WTC11 (cell line): ENCODE measurements at regions not wholly inside any gene's neighbourhood (a gene's known extent, or its start where the extent isn't known, plus 50 kb on each side); places are given as distances from the start of the nearest gene placed in this dataset.

Experiments used
- ATAC-seq: fragments of 200-7000 bp; cut with Tn5 transposase; 2 replicates; pipeline ENCODE4 v1.10.0; 2021; ENCODE audit warnings: mild to moderate bottlenecking, moderate library complexity
- CTCF ChIA-PET: fragments of 300-600 bp; sonication (Branson Sonifier 250); formaldehyde crosslinking; loops from one replicate; lab custom pipeline; 2021; ENCODE audit warnings: antibody characterized with exemption; lab: Charles Lee
- POLR2A ChIA-PET: fragments of 350-600 bp; sonication (Branson Sonifier 250); formaldehyde crosslinking; loops from one replicate; lab custom pipeline; 2021; ENCODE audit warnings: antibody characterized with exemption; lab: Charles Lee
- DNase-seq: peaks from one replicate; pipeline ENCODE4 v3.0.0; 2021; ENCODE audit warnings: low spot score
- H3K27ac Mint-ChIP-seq: 2 replicates; pipeline ENCODE4 v1.8.0; 2021; ENCODE audit warnings: mixed read lengths
- H3K27me3 Mint-ChIP-seq: 2 replicates; pipeline ENCODE4 v1.8.0; 2021; ENCODE audit warnings: low read depth, mild to moderate bottlenecking, moderate library complexity, mixed read lengths
- H3K36me3 Mint-ChIP-seq: 2 replicates; pipeline ENCODE4 v1.8.0; 2021; ENCODE audit warnings: mixed read lengths
- H3K4me1 Mint-ChIP-seq: 2 replicates; pipeline ENCODE4 v1.8.0; 2022; ENCODE audit warnings: mixed read lengths
- H3K4me3 Mint-ChIP-seq: 2 replicates; pipeline ENCODE4 v1.8.0; 2021; ENCODE audit warnings: mild to moderate bottlenecking, moderate library complexity, mixed read lengths
- H3K9me3 Mint-ChIP-seq: 2 replicates; pipeline ENCODE4 v1.8.0; 2021; ENCODE audit warnings: mixed read lengths
- ESRRA ChIP-seq: sonication (generic); formaldehyde crosslinking; IDR thresholded peaks from 2 replicates; pipeline ENCODE4 v1.8.1; 2022; ENCODE audit warnings: mild to moderate bottlenecking, missing genetic modification reagents, borderline replicate concordance
- GTF2I ChIP-seq: fragments of 250-450 bp; sonication (Bioruptor Pico); conservative IDR thresholded peaks from 2 replicates; pipeline ENCODE4 v1.4.0; 2021; ENCODE audit warnings: mild to moderate bottlenecking
- IRF2 ChIP-seq: sonication (generic); formaldehyde crosslinking; IDR thresholded peaks from 2 replicates; pipeline ENCODE4 v1.8.0; 2022; ENCODE audit warnings: low read depth, missing genetic modification reagents, borderline replicate concordance
- KAT7 ChIP-seq: sonication (generic); formaldehyde crosslinking; IDR thresholded peaks from 2 replicates; pipeline ENCODE4 v1.8.1; 2023; ENCODE audit warnings: missing genetic modification reagents, mild to moderate bottlenecking, borderline replicate concordance
- MYBL2 ChIP-seq: sonication (generic); formaldehyde crosslinking; IDR thresholded peaks from 2 replicates; pipeline ENCODE4 v1.8.1; 2023; ENCODE audit warnings: mild to moderate bottlenecking, moderate library complexity, missing genetic modification reagents
- NR1H2 ChIP-seq: sonication (generic); formaldehyde crosslinking; IDR thresholded peaks from 2 replicates; pipeline ENCODE4 v1.9.0; 2021; ENCODE audit warnings: mild to moderate bottlenecking, moderate library complexity, missing genetic modification reagents
- PRRX2 ChIP-seq: fragments of 250-450 bp; sonication (Bioruptor Pico); IDR thresholded peaks from 2 replicates; pipeline ENCODE4 v1.8.0; 2021; ENCODE audit warnings: mild to moderate bottlenecking
- RELA ChIP-seq: sonication (generic); formaldehyde crosslinking; IDR thresholded peaks from 2 replicates; pipeline ENCODE4 v1.8.1; 2022; ENCODE audit warnings: missing genetic modification reagents, mild to moderate bottlenecking, borderline replicate concordance
- RORB ChIP-seq: fragments of 250-450 bp; sonication (Bioruptor Pico); IDR thresholded peaks from 2 replicates; pipeline ENCODE4 v1.9.0; 2021; ENCODE audit warnings: mild to moderate bottlenecking
- TCF7 ChIP-seq: sonication (generic); formaldehyde crosslinking; IDR thresholded peaks from 2 replicates; pipeline ENCODE4 v1.8.0; 2022; ENCODE audit warnings: mild to moderate bottlenecking, low read depth, missing genetic modification reagents, moderate library complexity
- TF ChIP-seq, protein P1 (sequence below): sonication (generic); formaldehyde crosslinking; IDR thresholded peaks from 2 replicates; pipeline ENCODE4 v1.8.1; 2022; ENCODE audit warnings: mild to moderate bottlenecking, missing genetic modification reagents, moderate library complexity, borderline replicate concordance
- TF ChIP-seq, protein P2 (sequence below): sonication (generic); formaldehyde crosslinking; IDR thresholded peaks from 2 replicates; pipeline ENCODE4 v1.8.1; 2023; ENCODE audit warnings: mild to moderate bottlenecking, missing genetic modification reagents
- TF ChIP-seq, protein P3 (sequence below): sonication (generic); formaldehyde crosslinking; IDR thresholded peaks from 2 replicates; pipeline ENCODE4 v1.8.1; 2023; ENCODE audit warnings: mild to moderate bottlenecking, missing genetic modification reagents, moderate library complexity
- TF ChIP-seq, protein P4 (sequence below): sonication (generic); formaldehyde crosslinking; IDR thresholded peaks from 2 replicates; pipeline ENCODE4 v1.8.0; 2022; ENCODE audit warnings: mild to moderate bottlenecking, missing genetic modification reagents
- TF ChIP-seq, protein P5 (sequence below): sonication (generic); formaldehyde crosslinking; IDR thresholded peaks from 2 replicates; pipeline ENCODE4 v1.8.1; 2023; ENCODE audit warnings: mild to moderate bottlenecking, missing genetic modification reagents, borderline replicate concordance
- TF ChIP-seq, protein P6 (sequence below): fragments of 250-450 bp; sonication (Bioruptor Pico); IDR thresholded peaks from 2 replicates; pipeline ENCODE4 v1.8.0; 2021; ENCODE audit warnings: mild to moderate bottlenecking
- TF ChIP-seq, protein P7 (sequence below): fragments of 250-450 bp; sonication (Bioruptor Pico); conservative IDR thresholded peaks from 2 replicates; pipeline ENCODE4 v1.9.0; 2021; ENCODE audit warnings: mild to moderate bottlenecking

DNA sequence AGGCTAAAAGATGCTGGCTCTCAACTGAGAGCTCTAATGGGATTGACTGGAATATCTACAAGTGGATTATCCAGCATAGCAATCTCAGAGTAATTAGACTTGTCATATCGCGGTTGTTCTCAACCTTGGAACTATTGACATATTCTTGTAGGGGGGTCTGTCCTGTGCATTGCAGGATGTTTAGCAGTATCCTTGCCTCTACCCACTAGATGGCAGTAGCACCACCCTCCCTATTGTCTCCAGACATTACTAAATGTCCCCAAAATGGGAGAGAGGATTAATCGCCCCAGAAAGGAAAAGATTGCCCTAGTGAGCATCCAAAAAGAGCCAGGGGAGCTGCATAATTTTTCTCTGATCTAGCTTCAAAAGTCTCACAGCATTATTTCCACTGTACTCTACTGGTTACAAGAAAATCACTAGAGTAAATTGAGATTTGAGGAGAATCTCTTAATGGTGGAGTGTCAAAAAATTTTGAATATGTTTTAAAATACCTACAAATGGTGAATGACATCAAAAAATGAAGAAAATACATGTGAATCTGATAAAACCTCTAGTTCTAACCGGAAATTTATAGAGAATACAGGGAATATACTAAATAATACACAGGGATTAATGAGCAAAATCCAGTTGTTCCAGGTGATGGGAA is 388.2 kb upstream of the AGTR1 start (continued):
- TF ChIP-seq MYBL2 (CRISPR knock-in tag) (no peak), NR1H2 (CRISPR knock-in tag) (no peak)

DNA sequence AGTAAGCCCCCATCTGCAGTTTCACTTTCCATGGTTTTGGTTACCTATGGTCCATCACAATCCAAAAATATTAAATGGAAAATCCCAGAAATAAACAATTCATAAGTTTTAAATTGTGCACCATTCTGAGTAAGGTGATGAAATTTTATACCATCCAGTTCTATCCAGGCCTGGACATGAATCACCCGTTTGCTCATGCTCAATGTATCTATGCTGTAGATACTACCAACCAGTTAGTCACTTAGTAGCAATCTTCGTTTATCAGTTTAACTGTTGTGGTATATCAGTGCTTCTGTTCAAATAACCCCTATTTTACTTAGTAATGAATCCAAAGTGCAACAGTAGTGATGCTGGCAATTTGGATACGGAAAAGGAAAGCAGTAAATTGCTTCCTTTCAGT is 381.9 kb upstream of the AGTR1 start:
- no peak for TF ChIP-seq GTF2I (CRISPR knock-in tag)
- TF ChIP-seq IRF2 (CRISPR knock-in tag) = no peak
- TF ChIP-seq RORB (CRISPR knock-in tag) = no peak
- no peak for TF ChIP-seq TCF7 (CRISPR knock-in tag)
- no peak for TF ChIP-seq PRRX2
- TF ChIP-seq, protein P1, sequence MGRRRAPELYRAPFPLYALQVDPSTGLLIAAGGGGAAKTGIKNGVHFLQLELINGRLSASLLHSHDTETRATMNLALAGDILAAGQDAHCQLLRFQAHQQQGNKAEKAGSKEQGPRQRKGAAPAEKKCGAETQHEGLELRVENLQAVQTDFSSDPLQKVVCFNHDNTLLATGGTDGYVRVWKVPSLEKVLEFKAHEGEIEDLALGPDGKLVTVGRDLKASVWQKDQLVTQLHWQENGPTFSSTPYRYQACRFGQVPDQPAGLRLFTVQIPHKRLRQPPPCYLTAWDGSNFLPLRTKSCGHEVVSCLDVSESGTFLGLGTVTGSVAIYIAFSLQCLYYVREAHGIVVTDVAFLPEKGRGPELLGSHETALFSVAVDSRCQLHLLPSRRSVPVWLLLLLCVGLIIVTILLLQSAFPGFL (CRISPR knock-in tag) = no peak
- no peak for TF ChIP-seq RELA (CRISPR knock-in tag)
- TF ChIP-seq, protein P2, sequence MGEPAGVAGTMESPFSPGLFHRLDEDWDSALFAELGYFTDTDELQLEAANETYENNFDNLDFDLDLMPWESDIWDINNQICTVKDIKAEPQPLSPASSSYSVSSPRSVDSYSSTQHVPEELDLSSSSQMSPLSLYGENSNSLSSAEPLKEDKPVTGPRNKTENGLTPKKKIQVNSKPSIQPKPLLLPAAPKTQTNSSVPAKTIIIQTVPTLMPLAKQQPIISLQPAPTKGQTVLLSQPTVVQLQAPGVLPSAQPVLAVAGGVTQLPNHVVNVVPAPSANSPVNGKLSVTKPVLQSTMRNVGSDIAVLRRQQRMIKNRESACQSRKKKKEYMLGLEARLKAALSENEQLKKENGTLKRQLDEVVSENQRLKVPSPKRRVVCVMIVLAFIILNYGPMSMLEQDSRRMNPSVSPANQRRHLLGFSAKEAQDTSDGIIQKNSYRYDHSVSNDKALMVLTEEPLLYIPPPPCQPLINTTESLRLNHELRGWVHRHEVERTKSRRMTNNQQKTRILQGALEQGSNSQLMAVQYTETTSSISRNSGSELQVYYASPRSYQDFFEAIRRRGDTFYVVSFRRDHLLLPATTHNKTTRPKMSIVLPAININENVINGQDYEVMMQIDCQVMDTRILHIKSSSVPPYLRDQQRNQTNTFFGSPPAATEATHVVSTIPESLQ (CRISPR knock-in tag) = no peak
- TF ChIP-seq, protein P3, sequence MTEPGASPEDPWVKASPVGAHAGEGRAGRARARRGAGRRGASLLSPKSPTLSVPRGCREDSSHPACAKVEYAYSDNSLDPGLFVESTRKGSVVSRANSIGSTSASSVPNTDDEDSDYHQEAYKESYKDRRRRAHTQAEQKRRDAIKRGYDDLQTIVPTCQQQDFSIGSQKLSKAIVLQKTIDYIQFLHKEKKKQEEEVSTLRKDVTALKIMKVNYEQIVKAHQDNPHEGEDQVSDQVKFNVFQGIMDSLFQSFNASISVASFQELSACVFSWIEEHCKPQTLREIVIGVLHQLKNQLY (CRISPR knock-in tag) = no peak
- TF ChIP-seq, protein P4, sequence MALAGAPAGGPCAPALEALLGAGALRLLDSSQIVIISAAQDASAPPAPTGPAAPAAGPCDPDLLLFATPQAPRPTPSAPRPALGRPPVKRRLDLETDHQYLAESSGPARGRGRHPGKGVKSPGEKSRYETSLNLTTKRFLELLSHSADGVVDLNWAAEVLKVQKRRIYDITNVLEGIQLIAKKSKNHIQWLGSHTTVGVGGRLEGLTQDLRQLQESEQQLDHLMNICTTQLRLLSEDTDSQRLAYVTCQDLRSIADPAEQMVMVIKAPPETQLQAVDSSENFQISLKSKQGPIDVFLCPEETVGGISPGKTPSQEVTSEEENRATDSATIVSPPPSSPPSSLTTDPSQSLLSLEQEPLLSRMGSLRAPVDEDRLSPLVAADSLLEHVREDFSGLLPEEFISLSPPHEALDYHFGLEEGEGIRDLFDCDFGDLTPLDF (CRISPR knock-in tag) = no peak
- TF ChIP-seq, protein P5, sequence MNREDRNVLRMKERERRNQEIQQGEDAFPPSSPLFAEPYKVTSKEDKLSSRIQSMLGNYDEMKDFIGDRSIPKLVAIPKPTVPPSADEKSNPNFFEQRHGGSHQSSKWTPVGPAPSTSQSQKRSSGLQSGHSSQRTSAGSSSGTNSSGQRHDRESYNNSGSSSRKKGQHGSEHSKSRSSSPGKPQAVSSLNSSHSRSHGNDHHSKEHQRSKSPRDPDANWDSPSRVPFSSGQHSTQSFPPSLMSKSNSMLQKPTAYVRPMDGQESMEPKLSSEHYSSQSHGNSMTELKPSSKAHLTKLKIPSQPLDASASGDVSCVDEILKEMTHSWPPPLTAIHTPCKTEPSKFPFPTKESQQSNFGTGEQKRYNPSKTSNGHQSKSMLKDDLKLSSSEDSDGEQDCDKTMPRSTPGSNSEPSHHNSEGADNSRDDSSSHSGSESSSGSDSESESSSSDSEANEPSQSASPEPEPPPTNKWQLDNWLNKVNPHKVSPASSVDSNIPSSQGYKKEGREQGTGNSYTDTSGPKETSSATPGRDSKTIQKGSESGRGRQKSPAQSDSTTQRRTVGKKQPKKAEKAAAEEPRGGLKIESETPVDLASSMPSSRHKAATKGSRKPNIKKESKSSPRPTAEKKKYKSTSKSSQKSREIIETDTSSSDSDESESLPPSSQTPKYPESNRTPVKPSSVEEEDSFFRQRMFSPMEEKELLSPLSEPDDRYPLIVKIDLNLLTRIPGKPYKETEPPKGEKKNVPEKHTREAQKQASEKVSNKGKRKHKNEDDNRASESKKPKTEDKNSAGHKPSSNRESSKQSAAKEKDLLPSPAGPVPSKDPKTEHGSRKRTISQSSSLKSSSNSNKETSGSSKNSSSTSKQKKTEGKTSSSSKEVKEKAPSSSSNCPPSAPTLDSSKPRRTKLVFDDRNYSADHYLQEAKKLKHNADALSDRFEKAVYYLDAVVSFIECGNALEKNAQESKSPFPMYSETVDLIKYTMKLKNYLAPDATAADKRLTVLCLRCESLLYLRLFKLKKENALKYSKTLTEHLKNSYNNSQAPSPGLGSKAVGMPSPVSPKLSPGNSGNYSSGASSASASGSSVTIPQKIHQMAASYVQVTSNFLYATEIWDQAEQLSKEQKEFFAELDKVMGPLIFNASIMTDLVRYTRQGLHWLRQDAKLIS = no peak
- TF ChIP-seq, protein P6, sequence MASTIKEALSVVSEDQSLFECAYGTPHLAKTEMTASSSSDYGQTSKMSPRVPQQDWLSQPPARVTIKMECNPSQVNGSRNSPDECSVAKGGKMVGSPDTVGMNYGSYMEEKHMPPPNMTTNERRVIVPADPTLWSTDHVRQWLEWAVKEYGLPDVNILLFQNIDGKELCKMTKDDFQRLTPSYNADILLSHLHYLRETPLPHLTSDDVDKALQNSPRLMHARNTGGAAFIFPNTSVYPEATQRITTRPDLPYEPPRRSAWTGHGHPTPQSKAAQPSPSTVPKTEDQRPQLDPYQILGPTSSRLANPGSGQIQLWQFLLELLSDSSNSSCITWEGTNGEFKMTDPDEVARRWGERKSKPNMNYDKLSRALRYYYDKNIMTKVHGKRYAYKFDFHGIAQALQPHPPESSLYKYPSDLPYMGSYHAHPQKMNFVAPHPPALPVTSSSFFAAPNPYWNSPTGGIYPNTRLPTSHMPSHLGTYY (CRISPR knock-in tag) = no peak
- TF ChIP-seq ESRRA (CRISPR knock-in tag) = no peak
- no peak for TF ChIP-seq KAT7 (CRISPR knock-in tag)
- TF ChIP-seq, protein P7, sequence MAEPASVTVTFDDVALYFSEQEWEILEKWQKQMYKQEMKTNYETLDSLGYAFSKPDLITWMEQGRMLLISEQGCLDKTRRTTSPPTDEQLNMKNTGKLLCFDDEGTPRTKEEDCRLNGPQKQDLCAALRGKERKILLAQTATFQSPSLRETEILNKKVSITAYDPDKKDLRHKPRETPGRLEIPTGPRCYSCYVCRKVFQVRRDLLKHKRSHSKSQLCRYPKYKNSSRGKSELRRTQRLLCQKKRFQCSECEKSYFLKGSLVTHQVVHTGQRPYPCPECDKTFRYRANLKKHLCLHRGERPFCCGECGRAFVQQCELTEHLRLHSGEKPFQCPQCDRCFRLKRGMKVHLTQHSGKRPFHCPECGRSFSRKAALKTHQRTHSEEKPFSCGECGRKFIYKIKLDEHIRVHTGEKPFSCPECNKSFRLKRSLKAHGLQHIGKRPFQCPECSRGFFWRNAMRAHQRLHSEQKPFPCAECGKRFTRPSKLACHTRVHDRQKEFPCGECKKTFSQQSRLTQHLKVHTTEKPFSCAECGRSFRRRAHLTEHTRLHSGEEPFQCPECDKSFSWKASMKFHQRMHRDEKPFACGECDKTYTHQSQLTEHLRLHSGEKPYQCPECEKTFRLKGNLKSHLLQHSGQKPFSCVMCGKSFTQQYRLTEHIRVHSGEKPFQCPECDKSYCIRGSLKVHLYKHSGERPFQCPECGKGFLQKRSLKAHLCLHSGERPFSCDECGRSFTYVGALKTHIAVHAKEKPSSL (CRISPR knock-in tag) = no peak
- TF ChIP-seq, all 79 proteins: peak for 0
- H3K27ac Mint-ChIP-seq = no peak overlapping the region
- H3K4me1 Mint-ChIP-seq = no peaks in the 10 kb centered on the region
- no peak for DNase-seq
- no peak for ATAC-seq
- ChIA-PET CTCF (no interaction called here), POLR2A (no interaction called here)
- H3K36me3 Mint-ChIP-seq = no peaks in the 10 kb centered on the region
- H3K27me3 Mint-ChIP-seq = no peaks in the 10 kb centered on the region
- 0 out of 2 replicates have a peak, but pooled peaks cover 3% of the 10 kb centered on the region for H3K9me3 Mint-ChIP-seq
- no peak overlapping the region for H3K4me3 Mint-ChIP-seq
